SH-SY5Y (cell line): ENCODE measurements at regions not wholly inside any gene's neighbourhood (a gene's known extent, or its start where the extent isn't known, plus 50 kb on each side); places are given as distances from the start of the nearest gene placed in this dataset.

Experiments used
- GATA2 ChIP-seq: IDR thresholded peaks from 2 replicates; pipeline ENCODE4 v1.6.1; 2011; ENCODE audit warnings: mild to moderate bottlenecking, low read depth, low read length
- GATA3 ChIP-seq: IDR thresholded peaks from 2 replicates; pipeline ENCODE4 v1.6.1; 2011; ENCODE audit warnings: low read depth, mild to moderate bottlenecking, low read length, moderate library complexity

- TF ChIP-seq GATA3 (no peak), GATA2 (no peak)
Observed at GRCh38 chr4:41851621-41852020, 83.6 kb upstream of the TMEM33 start.
